Heart left ventricle (tissue), 16 donors: ENCODE measurements at regions not wholly inside any gene's neighbourhood (a gene's known extent, or its start where the extent isn't known, plus 50 kb on each side); places are given as distances from the start of the nearest gene placed in this dataset.

Experiments
- ATAC-seq, 4 donors: fragments of 200-7000 bp; cut with Tn5 transposase; one replicate each; pipeline ENCODE4 v1.9.1; 2020 to 2022; ENCODE audit warnings: moderate library complexity in 4 of 4, mild to moderate bottlenecking in 3 of 4, moderate number of reproducible peaks in 1 of 4
- DNase-seq, 5 donors: peaks; one replicate each; pipeline ENCODE4 v3.0.0-alpha.2; 2020
- H3K27ac ChIP-seq, 12 donors: fragments of 200-600 bp; sonication (generic) in 4 of 12; one replicate each; pipeline versions ENCODE4 v1.5.0 to v1.8.0; 2016 to 2022; ENCODE audit warnings: mild to moderate bottlenecking in 2 of 12
- H3K27me3 ChIP-seq, 9 donors: fragments of 200-600 bp; sonication (generic) in 2 of 9; one replicate each; pipeline versions ENCODE4 v1.5.1 to v1.8.0; 2016 to 2022; ENCODE audit warnings: mild to moderate bottlenecking in 3 of 9
- H3K36me3 ChIP-seq, 9 donors: fragments of 200-600 bp; sonication (generic) in 2 of 9; one replicate each; pipeline versions ENCODE4 v1.5.0 to v1.8.0; 2018 to 2022; ENCODE audit warnings: mild to moderate bottlenecking in 2 of 9
- H3K4me1 ChIP-seq, 12 donors: fragments of 200-600 bp; sonication (generic) in 4 of 12; one replicate each; pipeline versions ENCODE4 v1.5.0 to v1.8.0; 2016 to 2022; ENCODE audit warnings: mild to moderate bottlenecking in 3 of 12
- H3K4me3 ChIP-seq, 12 donors: fragments of 200-600 bp; sonication (generic) in 4 of 12; one replicate each; pipeline versions ENCODE4 v1.5.0 to v1.8.0; 2017 to 2022; ENCODE audit warnings: mild to moderate bottlenecking in 9 of 12, moderate library complexity in 4 of 12
- H3K9me3 ChIP-seq, 12 donors: fragments of 200-600 bp; sonication (generic) in 4 of 12; one replicate each; pipeline versions ENCODE4 v1.5.0 to v1.8.0; 2016 to 2022; ENCODE audit warnings: mild to moderate bottlenecking in 1 of 12
- POLR2A ChIP-seq, 2 donors: fragments of 450-650 bp; IDR thresholded peaks; one replicate each; pipeline ENCODE4 v1.6.1; 2017; ENCODE audit warnings: antibody characterized with exemption in 2 of 2, mild to moderate bottlenecking in 2 of 2, moderate library complexity in 2 of 2
- WGBS, 4 donors: extraction: QIAGEN DNeasy Blood & Tissue Kit in 2 of 4; methylation state at CpG; one replicate each; pipeline versions ENCODE4 v1.1.5 to v1.1.7; 2013 to 2018; 5-methylcytosine and 5-hydroxymethylcytosine counted together
- intact Hi-C, 10 donors: fragments of 100-400 bp; cut with DNase I; formaldehyde crosslinking; loops; one replicate each; pipeline versions ENCODE4 v1.11.1 to v1.14.2; 2022
- TF ChIP-seq, protein P1 (sequence below), 12 donors: fragments of 200-600 bp; sonication (generic) in 4 of 12; IDR thresholded peaks; one replicate each; pipeline versions ENCODE4 v1.5.0 to v1.8.0; 2018 to 2022; ENCODE audit warnings: antibody characterized with exemption in 12 of 12, mild to moderate bottlenecking in 5 of 12
- donor health status: ischemic (EF 13 %, LVEDD 7.1; RV severe dilation, severe dysfunction).
- donor health status: healthy with polysubstance abuse.
- donor health status: DM: no; HTN: yes; CAD: no.
- donor health status: DM: no; HTN: no; CAD: no.
- donor health status: ischemic (EF 25% LVEDD 6.9; RV normal size, moderate dysfunction).
- donor health status: ischemic (EF 25% LVEDD 5.7; RV mildly dilated, moderate dysfunction).
- donor health status: healthy.
- donor health status: DM: yes; HTN: yes; CAD: no.
- donor health status: ischemic (EF 35%, LVEDD 5.7; RV mildly dilated, moderate dysfunction).
- donor health status: nonischemic (EF 11% LVEDD 7.7; RV severe dilation, severe dysfunction).
- donor health status: DM: yes; HTN: yes; CAD: no.
- donor health status: PGD.
- donor health status: ischemic (EF 29% LVEDD 5.4; RV normal size, mild dysfunction).
- donor health status: nonischemic (EF 23%, LVEDD 6.1; RV moderate dilation, normal function).

DNA sequence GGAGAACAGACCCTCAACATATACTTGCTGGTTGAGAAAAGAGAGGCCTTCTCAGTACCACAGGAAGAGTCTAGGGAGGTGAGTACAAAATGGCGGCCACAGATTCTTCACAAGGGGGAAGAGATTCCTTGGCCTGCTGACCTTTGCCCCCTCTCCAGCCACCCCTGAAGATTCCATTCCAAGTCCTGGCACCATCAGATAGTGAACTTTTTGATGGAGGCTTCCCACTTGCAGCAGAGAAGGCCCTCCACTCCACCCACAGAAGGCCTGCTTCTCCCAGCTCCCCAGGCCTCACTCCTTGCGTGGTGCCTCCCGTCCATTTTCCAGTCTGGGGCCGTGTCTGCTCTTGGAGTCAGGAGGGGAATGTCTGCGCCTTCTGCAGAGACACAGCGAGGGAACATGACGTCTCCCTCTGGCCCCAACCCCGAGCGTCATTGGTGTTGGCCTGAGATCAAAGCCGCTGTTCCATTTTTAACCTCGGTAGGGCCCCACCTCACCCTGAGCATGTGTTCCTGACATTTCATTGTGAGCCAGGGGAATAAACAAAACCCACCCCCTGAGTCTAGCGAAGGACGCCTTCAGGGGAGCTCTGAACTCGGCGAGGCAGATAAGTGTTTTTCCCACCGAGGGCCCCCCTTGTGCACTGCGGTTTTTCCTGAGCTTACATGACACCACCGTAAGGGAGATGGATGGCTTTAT is 268.7 kb upstream of the TBX3 start:
- Histone ChIP-seq H3K27me3 (no peaks in the 10 kb centered on the region), H3K9me3 (no peaks in the 10 kb centered on the region), H3K4me3 (no peak overlapping the region), H3K27ac (peak overlapping the region in 9 of 12 donors; percentile 34 to 75 (median 50)), H3K36me3 (no peaks in the 10 kb centered on the region), H3K4me1 (peaks cover 0 to 14% (median 9%) of the 10 kb centered on the region in 12 donors)
- intact Hi-C loops, result loop anchor here in 2 of 10 donors (10.0 kb wide), 1 partner anchor 268 kb away; the partner anchor contains the start of gene TBX3 (in 2 of the 2)
- ATAC-seq, result peak; percentile 97 to 99 (median 98)
- peak; percentile 72 to 87 (median 81) for DNase-seq
- TF ChIP-seq, protein P1, sequence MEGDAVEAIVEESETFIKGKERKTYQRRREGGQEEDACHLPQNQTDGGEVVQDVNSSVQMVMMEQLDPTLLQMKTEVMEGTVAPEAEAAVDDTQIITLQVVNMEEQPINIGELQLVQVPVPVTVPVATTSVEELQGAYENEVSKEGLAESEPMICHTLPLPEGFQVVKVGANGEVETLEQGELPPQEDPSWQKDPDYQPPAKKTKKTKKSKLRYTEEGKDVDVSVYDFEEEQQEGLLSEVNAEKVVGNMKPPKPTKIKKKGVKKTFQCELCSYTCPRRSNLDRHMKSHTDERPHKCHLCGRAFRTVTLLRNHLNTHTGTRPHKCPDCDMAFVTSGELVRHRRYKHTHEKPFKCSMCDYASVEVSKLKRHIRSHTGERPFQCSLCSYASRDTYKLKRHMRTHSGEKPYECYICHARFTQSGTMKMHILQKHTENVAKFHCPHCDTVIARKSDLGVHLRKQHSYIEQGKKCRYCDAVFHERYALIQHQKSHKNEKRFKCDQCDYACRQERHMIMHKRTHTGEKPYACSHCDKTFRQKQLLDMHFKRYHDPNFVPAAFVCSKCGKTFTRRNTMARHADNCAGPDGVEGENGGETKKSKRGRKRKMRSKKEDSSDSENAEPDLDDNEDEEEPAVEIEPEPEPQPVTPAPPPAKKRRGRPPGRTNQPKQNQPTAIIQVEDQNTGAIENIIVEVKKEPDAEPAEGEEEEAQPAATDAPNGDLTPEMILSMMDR (IDR thresholded peaks at IDR 0.05), result no peak
- peak in 1 of 2 donors; percentile 40 for TF ChIP-seq POLR2A (IDR thresholded peaks at IDR 0.05)
- 18 to 40% (median 32%) methylated on average over 15 to 18 of the region's 18 CpGs for WGBS, 4 donors

- H3K4me3 ChIP-seq, result no peak overlapping the region
- no peak overlapping the region for H3K27ac ChIP-seq
- peaks cover 0 to 14% (median 8%) of the 10 kb centered on the region in 12 donors for H3K4me1 ChIP-seq
- no peaks in the 10 kb centered on the region for H3K36me3 ChIP-seq
- TF ChIP-seq, protein P1 (IDR thresholded peaks at IDR 0.05), result no peak
- no peak for TF ChIP-seq POLR2A (IDR thresholded peaks at IDR 0.05)
- intact Hi-C loops, result no loop called here
- 85 to 87% (median 86%) methylated on average over 8 of the region's 8 CpGs for WGBS, 4 donors
- ATAC-seq (no peak), DNase-seq (no peak)
- H3K9me3 ChIP-seq, result no peaks in the 10 kb centered on the region
- no peaks in the 10 kb centered on the region for H3K27me3 ChIP-seq
Observed at GRCh38 chr12:114949058-114949820, 265.3 kb upstream of the TBX3 start.

DNA sequence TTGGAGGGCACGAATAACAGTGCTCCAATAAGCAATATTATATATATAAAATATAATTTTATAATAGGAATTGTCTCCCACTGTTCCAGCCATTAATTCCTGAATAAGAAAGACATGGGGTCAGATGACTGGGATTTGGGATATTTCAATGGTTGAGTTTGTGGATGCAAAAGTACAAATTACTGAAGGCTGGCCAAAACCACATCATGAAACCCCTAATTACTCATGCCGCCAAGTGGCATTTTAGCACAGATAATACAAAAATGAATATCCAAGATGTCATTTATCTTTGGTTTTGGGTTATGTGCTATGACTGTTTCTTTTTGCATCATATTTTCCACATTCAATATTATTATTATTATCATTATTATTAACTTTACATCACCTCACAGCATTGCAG is 261.4 kb upstream of the TBX3 start:
- H3K36me3 ChIP-seq, result no peaks in the 10 kb centered on the region
- ATAC-seq (no peak), DNase-seq (no peak)
- 72 to 97% (median 86%) methylated on average over 2 of the region's 2 CpGs for WGBS, 4 donors
- TF ChIP-seq, protein P1 (IDR thresholded peaks at IDR 0.05), result no peak
- no peak for TF ChIP-seq POLR2A (IDR thresholded peaks at IDR 0.05)
- no peaks in the 10 kb centered on the region for H3K4me1 ChIP-seq
- H3K27me3 ChIP-seq, result no peaks in the 10 kb centered on the region
- H3K27ac ChIP-seq, result no peak overlapping the region
- peaks cover 0 to under 1% (median 0%) of the 10 kb centered on the region in 12 donors for H3K9me3 ChIP-seq
- intact Hi-C loops, result no loop called here
- H3K4me3 ChIP-seq, result no peak overlapping the region

DNA sequence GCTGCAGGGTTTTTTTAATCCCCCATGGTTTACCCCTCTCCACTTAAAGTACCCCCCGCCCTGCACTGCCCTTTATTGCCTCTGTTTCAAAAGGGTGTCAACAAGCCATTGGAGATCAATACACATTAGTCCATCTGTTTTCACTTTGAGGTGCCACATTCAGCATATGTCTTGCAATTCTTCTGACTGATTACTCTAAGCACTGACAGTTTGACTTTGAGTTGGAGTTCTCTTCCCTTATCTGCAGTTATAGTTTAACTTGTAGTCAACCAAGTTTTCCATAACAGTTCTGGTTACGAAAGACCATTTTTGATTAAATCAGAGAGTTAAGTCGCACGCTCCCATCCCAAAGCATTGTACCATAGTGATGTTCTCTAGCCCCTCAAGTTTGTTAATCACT is 260.8 kb upstream of the TBX3 start:
- no peaks in the 10 kb centered on the region for H3K36me3 ChIP-seq
- no peaks in the 10 kb centered on the region for H3K27me3 ChIP-seq
- H3K9me3 ChIP-seq, result peaks cover 0 to 7% (median 0%) of the 10 kb centered on the region in 12 donors
- TF ChIP-seq, protein P1 (IDR thresholded peaks at IDR 0.05), result no peak
- TF ChIP-seq POLR2A (IDR thresholded peaks at IDR 0.05), result no peak
- DNase-seq, result no peak
- H3K27ac ChIP-seq, result no peak overlapping the region
- H3K4me3 ChIP-seq, result no peak overlapping the region
- intact Hi-C loops, result no loop called here
- 90 to 96% (median 92%) methylated on average over 4 of the region's 4 CpGs for WGBS, 4 donors
- H3K4me1 ChIP-seq, result no peaks in the 10 kb centered on the region
- ATAC-seq, result no peak
